ENCODE measurements at regions not wholly inside any gene's neighbourhood (a gene's known extent, or its start where the extent isn't known, plus 50 kb on each side); places are given as distances from the start of the nearest gene placed in this dataset.

DNA sequence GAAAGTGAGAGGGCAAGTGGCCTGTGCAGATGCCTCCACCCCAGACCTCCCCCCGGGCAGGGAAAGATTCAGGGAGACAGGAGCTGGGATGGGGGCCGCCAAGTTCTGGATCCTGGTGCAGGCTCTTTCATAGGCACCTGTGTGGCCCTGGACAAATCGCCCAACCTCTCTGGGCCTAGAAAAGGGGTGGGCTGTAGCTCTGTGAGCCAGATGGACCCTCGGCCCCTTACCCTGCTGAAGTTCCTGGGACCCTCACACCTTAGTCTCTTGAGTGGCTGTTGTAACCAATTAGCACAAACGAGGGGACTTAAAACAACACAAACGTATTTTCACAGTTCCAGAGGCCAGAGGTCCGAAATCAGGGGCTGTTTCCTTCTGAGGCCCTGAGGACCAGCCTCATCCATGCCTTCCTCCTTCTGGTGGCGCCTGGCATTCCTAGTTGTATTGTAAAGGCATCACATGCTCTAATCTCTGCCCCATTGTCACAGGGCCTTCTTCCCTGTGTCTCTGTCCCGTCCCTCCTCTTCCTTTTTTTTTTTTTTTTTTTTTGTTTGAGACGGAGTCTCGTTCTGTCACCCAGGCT is 352.6 kb downstream of the SEC14L1 start:
- no peak for DNase-seq

DNA sequence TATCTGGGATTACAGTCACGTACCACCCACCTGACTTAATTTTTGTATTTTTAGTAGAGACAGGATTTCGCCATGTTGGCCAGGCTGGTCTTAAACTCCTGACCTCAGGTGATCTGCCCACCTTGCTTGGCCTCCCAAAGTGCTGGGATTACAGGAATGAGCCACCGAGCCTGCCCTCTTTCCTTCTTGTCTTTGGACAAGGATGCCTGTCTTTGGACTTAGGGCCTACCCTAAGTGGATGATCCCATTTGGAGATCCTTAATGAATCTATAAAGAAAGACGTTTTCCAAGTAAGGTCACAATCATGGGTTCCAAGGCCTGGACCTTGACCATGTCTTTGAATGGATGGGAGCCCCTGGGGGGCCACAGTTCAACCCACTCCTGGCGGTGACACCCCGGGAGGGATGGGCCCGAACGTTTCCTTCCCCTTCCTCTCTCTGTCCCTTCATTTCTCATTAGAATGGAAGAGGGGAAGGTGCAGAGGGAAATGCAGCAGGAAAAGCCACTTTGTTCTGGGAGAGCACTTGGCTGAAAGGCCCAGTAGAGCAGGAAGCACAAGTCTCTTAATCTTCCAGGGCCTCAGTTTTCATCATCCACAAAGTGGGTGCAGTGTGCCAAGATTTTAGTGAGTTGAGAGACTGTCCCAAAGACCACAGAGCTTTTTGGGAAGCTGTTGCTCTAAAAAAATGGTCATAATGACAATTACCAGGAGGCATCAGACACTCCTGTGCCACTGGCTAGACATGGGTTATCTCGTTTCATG is 353.3 kb downstream of the SEC14L1 start:
- DNase-seq, result no peak

DNA sequence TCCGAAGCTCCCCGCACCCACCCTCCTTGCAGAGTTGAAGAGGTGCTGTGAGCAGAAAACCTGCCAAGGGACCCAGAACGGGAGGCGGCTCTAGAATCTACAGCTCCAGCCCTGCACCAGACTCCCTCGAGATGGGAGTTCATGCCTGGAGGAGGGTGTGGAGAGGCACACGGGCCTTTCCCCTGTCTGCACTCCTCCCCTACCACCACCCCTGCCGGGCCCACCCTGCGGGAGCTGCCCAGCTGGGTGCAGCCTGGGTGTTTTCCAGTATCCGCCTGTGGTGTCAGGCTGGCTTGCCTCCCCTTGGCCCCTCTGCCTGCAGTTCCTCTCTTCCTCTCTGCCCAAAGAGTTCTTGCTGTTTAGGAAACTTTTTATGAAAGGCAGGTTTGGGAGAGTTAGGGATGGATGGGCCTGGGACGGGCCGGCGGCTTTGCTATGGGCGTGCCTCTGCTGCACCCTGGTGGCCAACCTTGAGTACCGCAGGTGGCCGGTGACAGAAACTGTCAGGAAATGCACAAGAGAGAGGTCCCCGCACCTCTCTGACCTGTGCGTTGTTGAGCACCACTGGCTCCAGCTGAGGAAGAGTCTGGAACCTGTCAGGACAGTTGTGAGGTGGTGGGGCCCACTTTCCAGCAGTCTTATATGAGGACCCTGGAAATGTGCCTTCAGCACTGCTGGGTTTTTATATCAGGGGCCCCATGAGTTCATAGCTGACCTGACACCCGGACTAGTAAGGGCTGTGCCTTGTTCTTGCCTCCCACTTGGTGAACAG is 354.1 kb downstream of the SEC14L1 start:
- DNase-seq, result peak; percentile 26 to 52

DNA sequence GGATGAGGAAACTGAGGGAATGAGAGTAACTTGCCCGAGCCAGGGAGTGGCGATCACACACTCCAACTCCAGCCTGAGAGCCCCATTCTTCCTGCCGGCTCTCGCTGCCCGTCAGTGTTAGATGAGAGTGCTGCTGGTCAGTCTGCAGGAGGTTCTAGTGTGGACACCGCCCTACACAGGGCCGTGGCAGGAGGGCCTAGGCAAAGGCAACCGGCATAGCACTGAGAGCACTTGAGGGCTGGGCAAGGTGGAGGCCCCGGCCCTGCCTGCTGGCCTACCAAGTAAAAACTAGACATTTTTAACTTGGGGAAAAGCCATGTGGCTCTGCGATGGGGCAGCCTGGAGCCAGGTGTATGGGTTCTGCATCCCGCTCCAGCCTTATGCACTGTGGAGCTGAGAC is 354.8 kb downstream of the SEC14L1 start:
- DNase-seq, result no peak

DNA sequence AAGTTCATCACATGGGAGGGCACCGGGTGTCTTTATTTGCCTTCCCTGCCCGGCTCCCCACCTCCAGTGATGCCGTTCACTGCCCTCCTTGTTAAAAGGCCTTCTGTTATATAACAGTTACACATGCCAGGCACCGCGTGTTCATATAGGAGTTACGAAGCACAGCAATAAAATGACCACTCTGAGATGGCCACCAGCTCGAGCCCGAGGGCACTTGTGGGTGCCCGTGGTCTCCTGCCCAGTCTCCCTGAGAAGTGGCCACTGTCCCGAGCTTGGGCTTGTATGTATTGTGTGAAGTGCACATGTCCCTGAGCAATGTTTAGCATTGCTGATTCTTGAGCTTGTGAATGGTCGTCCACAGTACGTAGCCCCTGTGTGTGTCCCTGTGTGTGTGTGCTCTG is 355.6 kb downstream of the SEC14L1 start:
- DNase-seq, result no peak

DNA sequence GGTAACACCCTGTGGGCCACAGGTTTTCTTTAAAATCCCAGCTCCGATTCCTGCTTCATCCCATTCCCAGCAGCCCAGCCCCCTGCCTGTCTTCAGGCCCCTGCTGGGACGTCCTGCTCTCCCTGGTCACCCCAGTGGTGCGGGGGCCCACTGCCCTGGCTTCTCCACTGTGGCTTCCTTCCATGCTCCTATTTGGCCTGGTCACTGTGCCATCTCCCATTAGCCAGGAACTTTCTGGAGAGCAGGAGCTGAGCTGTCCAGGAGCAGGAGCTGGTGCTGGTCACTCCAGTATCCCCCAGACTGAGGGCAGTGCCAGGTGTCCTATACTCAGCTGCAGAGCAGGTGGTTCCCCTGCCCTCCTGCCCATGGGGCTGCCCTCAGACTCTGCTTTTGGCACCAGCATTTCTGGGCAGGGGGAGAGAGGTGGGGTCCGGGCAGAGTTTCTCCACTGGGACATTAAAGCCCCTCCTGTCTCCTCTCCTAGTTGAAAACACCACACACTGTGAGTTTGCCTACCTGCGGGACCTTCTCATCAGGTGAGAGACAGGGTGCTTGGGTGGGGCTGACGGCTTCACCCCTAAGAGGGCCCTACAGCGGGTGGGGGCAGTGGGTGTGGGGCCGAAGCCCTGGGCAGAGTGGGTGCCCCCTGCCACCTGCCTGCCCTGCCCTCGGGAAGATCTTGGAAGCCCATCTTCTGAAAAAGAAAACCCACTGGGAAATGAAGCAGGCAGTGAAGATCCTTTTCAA is 356.2 kb downstream of the SEC14L1 start:
- DNase-seq, result no peak

DNA sequence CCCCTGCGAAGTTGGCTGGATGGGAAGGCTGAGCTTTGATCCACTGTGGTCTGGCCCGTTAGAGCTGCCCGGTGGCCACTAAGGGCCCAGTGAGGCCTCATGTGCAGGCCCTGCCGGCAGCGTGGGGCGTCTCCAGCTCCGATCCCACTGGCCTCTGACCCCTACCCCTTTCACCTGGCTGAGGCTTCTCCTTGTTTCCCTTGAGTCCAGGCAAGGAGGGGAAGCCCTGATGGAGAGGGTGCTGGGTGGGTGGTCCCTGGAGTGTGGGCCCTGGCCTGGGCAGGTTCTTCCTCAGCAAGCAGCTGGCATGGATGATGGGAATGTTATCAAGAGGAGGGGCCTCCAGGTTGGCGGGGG is 356.8 kb downstream of the SEC14L1 start:
- DNase-seq, result no peak

DNA sequence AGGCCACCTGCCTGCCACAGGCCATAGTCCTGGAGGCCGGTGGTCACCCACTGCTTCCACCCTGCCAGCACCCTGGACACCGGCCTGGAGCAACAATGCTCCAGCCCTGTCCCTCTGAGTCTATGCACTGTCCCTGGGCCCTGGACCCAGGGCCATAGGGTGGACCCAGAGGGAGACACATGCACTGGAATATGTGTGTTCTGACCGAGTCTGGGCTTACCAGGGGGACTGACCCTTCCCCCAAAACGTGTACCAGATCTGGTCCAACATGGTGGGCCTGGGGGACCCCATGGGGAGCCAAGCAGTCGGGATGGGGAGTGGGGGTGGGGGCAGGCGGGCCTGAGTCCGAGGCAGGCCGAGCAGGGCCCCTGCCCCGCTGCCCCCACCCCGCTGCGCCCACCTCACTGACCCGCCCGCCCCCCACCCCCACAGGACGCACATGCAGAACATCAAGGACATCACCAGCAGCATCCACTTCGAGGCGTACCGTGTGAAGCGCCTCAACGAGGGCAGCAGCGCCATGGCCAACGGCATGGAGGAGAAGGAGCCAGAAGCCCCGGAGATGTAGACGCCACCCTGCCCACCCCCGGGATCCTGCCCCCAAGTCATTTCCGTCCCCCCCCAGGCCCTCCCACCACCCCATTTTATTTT is 357.4 kb downstream of the SEC14L1 start:
- no peak for DNase-seq

DNA sequence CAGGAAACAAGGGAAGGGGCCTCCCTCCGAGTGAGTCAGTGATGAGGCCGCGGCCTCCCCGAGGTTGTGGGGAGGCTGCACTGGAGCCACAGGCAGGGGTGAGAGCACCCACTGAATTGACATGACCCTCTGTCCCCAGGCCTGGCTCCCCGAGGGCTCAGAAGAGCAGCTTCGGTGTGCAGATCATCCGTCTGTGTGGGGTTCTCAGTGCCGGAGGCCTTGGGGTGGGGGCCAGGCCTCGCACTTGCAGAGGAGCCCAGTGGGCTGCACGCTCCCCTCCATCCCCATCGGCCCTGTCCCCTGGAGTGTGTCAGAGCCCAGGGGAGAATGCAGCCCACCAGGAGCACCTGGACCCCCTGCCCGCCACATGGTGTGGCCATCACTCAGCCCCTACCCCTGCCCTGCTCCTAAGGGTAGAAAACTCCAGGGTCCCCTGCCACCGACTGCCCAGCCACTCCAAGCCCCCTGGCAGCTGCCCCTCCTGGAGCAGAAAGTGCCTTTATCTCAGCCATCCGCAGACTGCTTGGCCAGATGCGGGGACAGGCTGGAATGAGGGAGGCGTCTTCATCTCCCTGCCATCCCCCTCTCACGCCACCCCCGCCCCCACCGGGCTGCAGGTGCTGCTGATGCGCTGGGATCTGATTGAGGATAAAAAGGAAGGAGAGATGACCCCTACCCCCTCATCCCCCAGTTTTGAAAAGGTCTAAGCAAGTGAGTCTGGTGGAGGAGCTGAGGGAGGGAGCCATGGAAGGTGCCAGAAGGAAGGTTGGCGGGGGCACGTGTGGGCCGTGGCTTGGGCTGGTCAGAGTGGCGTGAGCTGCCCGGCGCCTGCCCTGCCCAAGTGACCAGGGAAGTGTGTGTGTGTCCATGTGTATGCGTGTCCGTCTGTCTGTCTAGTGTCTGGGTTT is 358.3 kb downstream of the SEC14L1 start:
- no peak for DNase-seq

DNA sequence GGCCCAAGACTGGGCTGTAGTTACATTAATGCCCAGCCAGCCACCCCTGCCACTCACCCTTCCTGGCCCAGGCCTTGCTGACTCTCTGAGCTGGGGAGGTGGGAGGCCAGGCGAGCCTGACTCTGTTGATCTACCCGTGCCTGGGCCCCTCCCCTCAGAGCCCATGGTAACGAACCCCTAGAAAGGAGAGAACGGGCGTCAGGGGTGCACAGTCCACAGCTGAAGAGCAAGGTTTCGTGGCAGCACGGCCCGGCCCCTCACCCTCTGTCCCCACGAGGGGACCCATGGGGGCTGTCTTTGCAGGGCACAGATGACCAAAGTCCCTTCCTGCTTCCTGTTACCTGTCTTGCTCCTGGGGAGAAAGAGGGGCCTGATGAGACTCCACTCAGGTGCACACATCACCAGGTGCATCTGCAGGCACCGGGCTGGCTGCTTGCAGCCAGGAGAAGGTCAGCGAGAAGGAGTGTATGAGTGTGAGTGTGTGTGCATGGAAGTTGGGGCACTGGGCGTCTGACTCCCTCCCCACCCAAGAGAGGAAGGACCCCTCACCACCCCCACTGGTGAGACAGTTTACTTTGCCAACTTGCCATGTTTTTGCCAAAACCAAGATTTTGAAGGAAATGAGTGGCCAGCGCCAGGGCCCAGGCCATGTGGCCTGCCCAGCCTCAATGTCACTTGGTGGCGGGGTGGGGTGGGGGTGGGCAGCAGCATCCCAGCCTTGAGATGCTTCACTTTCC is 359.1 kb downstream of the SEC14L1 start:
- DNase-seq, result no peak

DNA sequence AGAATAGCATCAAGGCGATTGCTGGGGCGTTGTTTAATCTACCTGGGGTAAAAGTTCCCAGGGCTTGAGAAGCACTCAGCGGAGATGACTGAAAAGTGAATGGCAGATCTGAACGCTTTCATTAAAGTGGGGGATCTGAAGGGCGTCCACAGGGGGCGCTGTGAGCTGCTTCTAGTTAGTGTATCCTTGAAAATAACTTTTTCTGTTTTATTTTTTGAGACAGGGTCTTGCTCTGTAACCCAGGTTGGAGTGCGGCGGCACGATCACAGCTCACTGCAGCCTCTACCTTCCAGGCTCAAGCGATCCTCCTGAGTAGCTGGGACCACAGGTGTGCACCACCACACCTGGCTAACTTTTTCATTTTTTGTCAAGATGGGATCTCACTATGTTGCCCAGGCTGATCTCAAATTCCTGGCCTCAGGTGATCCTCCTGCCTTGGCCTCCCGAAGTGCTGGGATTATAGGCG is 360.4 kb downstream of the SEC14L1 start:
- no peak for DNase-seq

DNA sequence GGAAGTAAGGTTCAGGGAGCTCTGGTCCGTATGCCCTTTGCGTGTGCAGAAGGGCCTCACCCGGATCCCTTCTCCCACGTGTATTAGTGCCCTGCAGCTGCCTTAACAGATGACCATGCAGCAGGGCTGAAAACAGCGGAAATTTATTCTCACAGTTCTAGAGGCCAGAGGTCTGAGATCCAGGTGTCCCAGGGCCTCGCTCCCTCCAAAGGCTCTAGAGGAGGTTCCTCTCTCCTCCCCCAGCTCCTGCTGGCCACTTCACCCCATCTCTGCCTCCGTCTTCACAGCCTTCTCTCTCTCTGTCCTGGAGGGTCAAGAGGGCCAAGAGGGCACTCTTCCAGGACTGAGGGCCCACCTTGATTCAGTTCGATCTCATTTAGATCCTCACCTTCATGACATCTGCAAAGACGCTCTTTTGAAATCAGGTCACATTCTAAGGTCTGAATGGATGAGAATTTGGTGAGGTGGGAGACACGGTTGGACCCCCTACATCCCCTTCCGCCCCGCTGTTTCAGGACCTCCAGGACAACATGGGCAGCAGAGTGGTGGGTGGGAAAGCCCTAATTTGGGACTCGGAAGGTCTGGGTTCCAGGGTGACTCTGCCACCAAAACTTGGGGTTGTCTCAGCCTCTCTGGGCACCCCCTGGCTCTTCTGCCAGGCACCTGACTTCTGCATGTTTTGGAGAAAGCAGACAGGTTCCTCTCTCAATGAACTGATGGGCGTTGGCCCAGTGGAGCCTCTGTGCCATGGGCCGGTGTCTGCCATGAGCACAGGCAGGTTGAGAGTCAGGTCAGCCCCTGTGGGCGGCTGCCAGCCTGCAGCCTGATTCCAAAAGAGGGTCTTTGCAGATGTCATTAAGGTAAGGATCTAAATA is 361.2 kb downstream of the SEC14L1 start:
- DNase-seq, result no peak

DNA sequence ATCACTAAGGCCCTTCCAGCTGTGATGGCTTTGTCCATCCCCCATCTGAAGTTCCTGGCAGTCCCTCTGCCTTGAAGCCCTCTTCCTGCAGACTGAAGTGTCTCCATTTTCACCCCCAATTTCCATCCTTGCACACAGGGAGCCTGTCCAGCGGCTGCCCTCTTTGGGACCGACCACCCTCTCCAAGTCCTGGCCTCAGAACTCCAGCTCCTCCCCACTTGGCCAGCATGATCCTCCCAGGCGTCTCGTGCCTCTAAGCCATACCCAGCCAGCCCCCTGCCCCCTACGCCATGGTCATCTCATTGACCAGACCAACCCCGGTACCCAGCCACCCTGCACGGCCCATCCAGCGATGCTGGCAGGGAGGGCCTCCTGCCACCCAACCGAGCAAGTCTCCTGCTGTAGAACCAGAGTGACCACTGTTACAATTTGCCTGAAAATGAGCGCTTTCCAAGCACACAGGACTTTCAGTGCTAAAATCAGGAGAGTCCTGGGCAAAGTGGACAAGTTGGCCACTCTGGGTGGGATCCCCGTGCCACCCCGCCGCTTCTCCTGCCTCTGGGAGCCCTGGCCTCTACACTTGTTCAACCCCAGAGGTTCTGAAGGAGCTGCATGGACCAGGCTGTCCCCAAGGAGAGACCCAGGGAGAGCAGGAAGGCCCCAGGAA is 362.0 kb downstream of the SEC14L1 start:
- DNase-seq, result no peak

DNA sequence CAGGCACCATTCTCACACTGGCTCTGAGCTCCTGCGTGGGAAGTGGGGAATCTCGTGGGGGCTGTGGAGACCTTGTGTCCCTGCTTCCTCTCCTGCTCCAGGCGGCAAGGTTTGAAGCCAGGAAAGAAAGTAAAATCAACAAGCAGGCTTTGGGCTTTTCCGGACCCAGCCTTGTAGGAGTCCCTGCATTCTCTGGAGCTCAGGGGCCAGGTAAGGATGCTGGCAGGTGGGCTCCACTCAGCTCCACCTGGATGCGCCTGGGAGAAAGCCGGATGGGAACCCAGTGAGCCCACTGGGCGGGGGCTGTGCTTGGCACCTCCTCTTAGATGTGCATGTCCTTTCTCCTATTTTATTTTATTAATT is 362.5 kb downstream of the SEC14L1 start:
- no peak for DNase-seq

DNA sequence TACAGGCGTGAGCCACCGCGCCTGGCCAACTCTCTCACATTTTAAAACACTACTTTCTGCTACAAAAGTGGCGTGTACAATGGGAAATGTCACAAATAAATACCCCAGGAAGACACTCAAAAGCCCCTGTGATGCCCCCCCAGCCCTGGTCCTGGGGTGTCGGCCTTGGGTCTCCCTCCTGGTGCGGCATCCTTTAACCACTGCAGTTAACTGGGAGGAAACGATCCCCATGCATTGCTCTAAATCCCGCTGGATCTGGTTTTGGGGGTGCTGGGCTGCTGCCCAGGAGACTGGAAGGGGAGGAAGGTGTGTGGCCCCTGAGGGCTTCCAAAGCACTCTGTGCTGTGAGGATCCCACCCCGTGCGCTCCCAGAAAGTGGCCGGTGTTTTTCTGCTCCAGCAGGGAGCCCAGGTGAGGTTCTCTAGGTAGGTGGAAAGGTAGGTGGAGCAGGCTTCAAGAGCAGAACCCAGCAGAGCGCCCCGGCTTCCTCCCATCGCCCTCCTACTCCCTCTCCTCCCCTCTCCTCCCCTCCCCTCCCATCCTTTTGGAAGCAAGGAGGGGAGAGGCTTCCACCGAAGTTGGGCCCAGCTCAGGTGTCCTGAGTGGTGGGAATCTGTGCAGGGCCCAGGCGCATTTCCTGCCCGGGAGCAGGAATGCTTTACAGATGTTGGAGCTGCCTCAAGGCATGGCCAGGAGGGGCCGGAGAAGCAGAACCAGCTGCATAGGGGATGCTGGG is 363.3 kb downstream of the SEC14L1 start:
- DNase-seq, result no peak

DNA sequence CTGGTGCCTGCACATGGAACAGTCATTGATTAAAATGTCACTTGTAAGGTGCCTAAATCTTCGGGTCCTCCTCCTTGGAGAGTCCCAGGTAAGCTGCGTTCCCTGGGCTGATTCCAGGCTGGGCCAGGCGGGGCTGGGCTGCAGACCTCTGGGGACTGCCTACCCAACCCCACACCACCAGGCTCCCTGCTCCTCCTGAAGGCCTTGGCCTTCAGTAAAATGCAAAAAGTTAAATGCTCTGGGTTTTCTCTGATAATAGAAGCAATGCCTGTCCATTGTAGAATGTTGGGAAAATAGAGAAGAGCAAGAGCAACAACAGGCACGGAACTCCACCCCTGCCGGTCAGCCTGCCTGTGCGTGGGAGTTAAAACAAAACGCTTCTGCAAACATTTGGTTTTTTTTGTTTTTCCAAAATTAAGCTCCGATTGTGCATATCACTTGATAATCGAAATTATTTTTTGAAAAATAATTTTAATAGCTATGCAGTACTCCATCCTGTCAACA is 363.9 kb downstream of the SEC14L1 start:
- no peak for DNase-seq

DNA sequence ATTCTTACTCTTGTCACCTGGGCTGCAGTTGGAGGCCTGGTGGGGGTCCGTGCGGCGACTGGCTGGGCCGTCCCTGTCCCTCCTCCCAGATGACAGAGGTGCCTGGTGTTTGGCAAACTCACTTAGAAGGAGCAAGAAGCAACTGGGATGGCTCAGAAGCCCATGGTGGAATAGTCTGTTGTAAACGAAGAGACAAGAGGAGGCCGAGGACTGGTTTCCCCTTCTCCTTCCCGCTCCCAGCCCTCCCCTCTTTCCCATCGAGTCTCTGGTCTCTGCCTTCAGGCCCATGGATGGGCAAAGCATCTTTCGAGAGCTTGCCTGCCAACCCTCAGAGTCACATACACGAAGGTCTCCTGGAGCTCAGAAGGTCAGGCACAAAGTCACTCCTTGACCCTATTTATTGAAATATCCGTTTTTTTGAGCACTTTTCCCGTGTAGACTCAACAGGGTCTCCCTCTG is 364.4 kb downstream of the SEC14L1 start:
- DNase-seq, result no peak

DNA sequence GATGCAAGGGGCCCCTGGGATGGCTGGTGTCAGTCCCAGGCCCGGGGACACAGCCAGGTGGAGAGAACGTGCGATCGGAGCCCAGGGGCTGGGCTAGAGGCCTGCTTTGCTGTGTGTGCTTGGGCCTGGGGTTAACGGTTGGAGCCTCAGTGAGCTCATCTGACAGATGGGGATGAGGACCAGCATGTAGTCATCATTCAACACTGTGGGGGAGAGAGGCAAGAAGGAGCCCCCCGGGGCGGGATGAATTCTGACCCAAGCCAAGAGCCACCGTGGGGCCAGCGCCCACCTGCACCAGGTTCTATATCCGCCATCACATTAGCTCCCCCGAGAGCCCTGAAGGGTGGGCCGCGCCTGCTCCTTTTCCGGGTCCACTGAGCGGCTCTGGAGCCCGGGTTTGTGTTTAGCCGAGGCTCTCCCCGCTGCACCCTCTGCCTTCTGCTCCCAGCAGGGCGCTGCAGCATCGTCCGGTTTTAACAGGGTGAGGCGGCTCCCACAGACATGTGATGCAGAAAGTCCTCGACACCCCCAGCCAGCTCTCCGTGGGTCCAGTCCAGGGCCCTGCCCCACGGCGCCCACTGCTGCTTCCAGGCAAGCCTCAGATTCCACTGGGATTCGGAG is 365.7 kb downstream of the SEC14L1 start:
- DNase-seq, result no peak
